ENCODE measurements at regions not wholly inside any gene's neighbourhood (a gene's known extent, or its start where the extent isn't known, plus 50 kb on each side); places are given as distances from the start of the nearest gene placed in this dataset.

DNA sequence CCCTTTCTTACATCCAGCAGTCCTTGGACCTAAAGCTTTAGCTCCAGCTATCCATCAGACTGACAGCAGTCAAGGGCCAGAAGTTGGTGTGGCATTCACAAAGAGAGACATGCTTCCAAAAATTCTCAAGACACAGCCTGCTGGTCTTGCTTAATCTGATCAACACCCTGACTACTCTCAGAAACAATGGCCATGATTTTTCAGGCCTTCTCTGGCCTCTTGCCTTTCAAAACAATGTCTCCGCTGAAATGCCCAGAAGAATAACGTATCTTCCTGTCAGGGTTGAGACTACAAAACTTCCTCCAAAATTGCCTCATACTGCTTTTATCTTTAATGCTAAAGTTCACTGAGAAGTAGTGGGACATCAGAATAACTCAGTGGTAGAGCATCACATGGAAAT, 205.4 kb upstream of the SETMAR start:
- TF ChIP-seq, protein P1, sequence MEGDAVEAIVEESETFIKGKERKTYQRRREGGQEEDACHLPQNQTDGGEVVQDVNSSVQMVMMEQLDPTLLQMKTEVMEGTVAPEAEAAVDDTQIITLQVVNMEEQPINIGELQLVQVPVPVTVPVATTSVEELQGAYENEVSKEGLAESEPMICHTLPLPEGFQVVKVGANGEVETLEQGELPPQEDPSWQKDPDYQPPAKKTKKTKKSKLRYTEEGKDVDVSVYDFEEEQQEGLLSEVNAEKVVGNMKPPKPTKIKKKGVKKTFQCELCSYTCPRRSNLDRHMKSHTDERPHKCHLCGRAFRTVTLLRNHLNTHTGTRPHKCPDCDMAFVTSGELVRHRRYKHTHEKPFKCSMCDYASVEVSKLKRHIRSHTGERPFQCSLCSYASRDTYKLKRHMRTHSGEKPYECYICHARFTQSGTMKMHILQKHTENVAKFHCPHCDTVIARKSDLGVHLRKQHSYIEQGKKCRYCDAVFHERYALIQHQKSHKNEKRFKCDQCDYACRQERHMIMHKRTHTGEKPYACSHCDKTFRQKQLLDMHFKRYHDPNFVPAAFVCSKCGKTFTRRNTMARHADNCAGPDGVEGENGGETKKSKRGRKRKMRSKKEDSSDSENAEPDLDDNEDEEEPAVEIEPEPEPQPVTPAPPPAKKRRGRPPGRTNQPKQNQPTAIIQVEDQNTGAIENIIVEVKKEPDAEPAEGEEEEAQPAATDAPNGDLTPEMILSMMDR (IDR thresholded peaks at IDR 0.05): no peak
- TF ChIP-seq POLR2A (IDR thresholded peaks at IDR 0.05): no peak

Data from body of pancreas (tissue), 4 donors.